ENCODE measurements at regions not wholly inside any gene's neighbourhood (a gene's known extent, or its start where the extent isn't known, plus 50 kb on each side); places are given as distances from the start of the nearest gene placed in this dataset.
"Not testable (repeated sequence)": the region's sequence is repeated elsewhere in the genome, so short reads cannot be mapped to it uniquely, and the experiment has no call there.

GRCh38 chr15:20100604-20101270, 440.9 kb downstream of the GOLGA6L6 start:
- POLR2A ChIA-PET; H3K27ac ChIP-seq (ENCODE audit: low read depth, low read length); CTCF ChIA-PET; H3K4me3 ChIP-seq (ENCODE audit: low read depth, low read length); DNase-seq (ENCODE audit: low read depth, low spot score); H3K27me3 ChIP-seq (ENCODE audit: control insufficient read depth, insufficient read depth, low read length): not testable (repeated sequence)
- peaks cover 22% of the 10 kb centered on the region for H3K9me3 ChIP-seq (ENCODE audit: control insufficient read depth, insufficient read depth, low read length)

- CTCF ChIA-PET; H3K27ac ChIP-seq (ENCODE audit: low read depth, low read length); H3K9me3 ChIP-seq (ENCODE audit: control insufficient read depth, insufficient read depth, low read length); POLR2A ChIA-PET; DNase-seq (ENCODE audit: low read depth, low spot score); H3K27me3 ChIP-seq (ENCODE audit: control insufficient read depth, insufficient read depth, low read length); H3K4me3 ChIP-seq (ENCODE audit: low read depth, low read length): not testable (repeated sequence)
Observed at GRCh38 chr15:20095699-20096303, 445.8 kb downstream of the GOLGA6L6 start.

GRCh38 chr15:20089541-20089940, 452.1 kb downstream of the GOLGA6L6 start:
- H3K27me3 ChIP-seq (ENCODE audit: control insufficient read depth, insufficient read depth, low read length); H3K9me3 ChIP-seq (ENCODE audit: control insufficient read depth, insufficient read depth, low read length); POLR2A ChIA-PET; DNase-seq (ENCODE audit: low read depth, low spot score); H3K4me3 ChIP-seq (ENCODE audit: low read depth, low read length); CTCF ChIA-PET; H3K27ac ChIP-seq (ENCODE audit: low read depth, low read length): not testable (repeated sequence)

- DNase-seq (ENCODE audit: low read depth, low spot score); CTCF ChIA-PET: not testable (repeated sequence)
Observed at GRCh38 chr15:20084026-20084425, 457.6 kb downstream of the GOLGA6L6 start.

GRCh38 chr15:20074082-20074481, 467.5 kb downstream of the GOLGA6L6 start:
- POLR2A ChIA-PET; CTCF ChIA-PET; H3K27ac ChIP-seq (ENCODE audit: low read depth, low read length); DNase-seq (ENCODE audit: low read depth, low spot score); H3K4me3 ChIP-seq (ENCODE audit: low read depth, low read length); H3K27me3 ChIP-seq (ENCODE audit: control insufficient read depth, insufficient read depth, low read length); H3K9me3 ChIP-seq (ENCODE audit: control insufficient read depth, insufficient read depth, low read length): not testable (repeated sequence)

More at GRCh38 chr15:20084026-20084425, 457.6 kb downstream of the GOLGA6L6 start:
- H3K27ac ChIP-seq (ENCODE audit: low read depth, low read length); POLR2A ChIA-PET; H3K9me3 ChIP-seq (ENCODE audit: control insufficient read depth, insufficient read depth, low read length); H3K27me3 ChIP-seq (ENCODE audit: control insufficient read depth, insufficient read depth, low read length); H3K4me3 ChIP-seq (ENCODE audit: low read depth, low read length): not testable (repeated sequence)

- H3K4me3 ChIP-seq (ENCODE audit: low read depth, low read length); POLR2A ChIA-PET; H3K9me3 ChIP-seq (ENCODE audit: control insufficient read depth, insufficient read depth, low read length); H3K27me3 ChIP-seq (ENCODE audit: control insufficient read depth, insufficient read depth, low read length); CTCF ChIA-PET; DNase-seq (ENCODE audit: low read depth, low spot score); H3K27ac ChIP-seq (ENCODE audit: low read depth, low read length): not testable (repeated sequence)
Observed at GRCh38 chr15:20069043-20069442, 472.6 kb downstream of the GOLGA6L6 start.

- POLR2A ChIA-PET; CTCF ChIA-PET; DNase-seq (ENCODE audit: low read depth, low spot score); H3K27me3 ChIP-seq (ENCODE audit: control insufficient read depth, insufficient read depth, low read length); H3K4me3 ChIP-seq (ENCODE audit: low read depth, low read length); H3K9me3 ChIP-seq (ENCODE audit: control insufficient read depth, insufficient read depth, low read length); H3K27ac ChIP-seq (ENCODE audit: low read depth, low read length): not testable (repeated sequence)
Observed at GRCh38 chr15:20066173-20066572, 475.4 kb downstream of the GOLGA6L6 start.

- H3K4me3 ChIP-seq (ENCODE audit: low read depth, low read length); CTCF ChIA-PET; H3K27ac ChIP-seq (ENCODE audit: low read depth, low read length); H3K27me3 ChIP-seq (ENCODE audit: control insufficient read depth, insufficient read depth, low read length); H3K9me3 ChIP-seq (ENCODE audit: control insufficient read depth, insufficient read depth, low read length); POLR2A ChIA-PET; DNase-seq (ENCODE audit: low read depth, low spot score): not testable (repeated sequence)
Observed at GRCh38 chr15:20065508-20065907, 476.1 kb downstream of the GOLGA6L6 start.

GRCh38 chr15:20063167-20063566, 478.4 kb downstream of the GOLGA6L6 start:
- H3K4me3 ChIP-seq (ENCODE audit: low read depth, low read length); H3K9me3 ChIP-seq (ENCODE audit: control insufficient read depth, insufficient read depth, low read length); CTCF ChIA-PET; H3K27me3 ChIP-seq (ENCODE audit: control insufficient read depth, insufficient read depth, low read length); POLR2A ChIA-PET; H3K27ac ChIP-seq (ENCODE audit: low read depth, low read length); DNase-seq (ENCODE audit: low read depth, low spot score): not testable (repeated sequence)

GRCh38 chr15:20060838-20061237, 480.8 kb downstream of the GOLGA6L6 start:
- H3K27me3 ChIP-seq (ENCODE audit: control insufficient read depth, insufficient read depth, low read length); POLR2A ChIA-PET; DNase-seq (ENCODE audit: low read depth, low spot score): not testable (repeated sequence)

GRCh38 chr15:20056871-20057270, 484.7 kb downstream of the GOLGA6L6 start:
- H3K27ac ChIP-seq (ENCODE audit: low read depth, low read length); CTCF ChIA-PET; DNase-seq (ENCODE audit: low read depth, low spot score); H3K4me3 ChIP-seq (ENCODE audit: low read depth, low read length); H3K9me3 ChIP-seq (ENCODE audit: control insufficient read depth, insufficient read depth, low read length); POLR2A ChIA-PET; H3K27me3 ChIP-seq (ENCODE audit: control insufficient read depth, insufficient read depth, low read length): not testable (repeated sequence)

More at GRCh38 chr15:20060838-20061237, 480.8 kb downstream of the GOLGA6L6 start:
- peaks cover 16% of the 10 kb centered on the region for H3K9me3 ChIP-seq (ENCODE audit: control insufficient read depth, insufficient read depth, low read length)
- H3K27ac ChIP-seq (ENCODE audit: low read depth, low read length); H3K4me3 ChIP-seq (ENCODE audit: low read depth, low read length); CTCF ChIA-PET: not testable (repeated sequence)

- H3K27me3 ChIP-seq (ENCODE audit: control insufficient read depth, insufficient read depth, low read length); DNase-seq (ENCODE audit: low read depth, low spot score); CTCF ChIA-PET; H3K27ac ChIP-seq (ENCODE audit: low read depth, low read length); POLR2A ChIA-PET; H3K4me3 ChIP-seq (ENCODE audit: low read depth, low read length); H3K9me3 ChIP-seq (ENCODE audit: control insufficient read depth, insufficient read depth, low read length): not testable (repeated sequence)
Observed at GRCh38 chr15:20055921-20056320, 485.7 kb downstream of the GOLGA6L6 start.

Measured in AG04450 (cell line).